GM18520 (cell line): ENCODE measurements at regions not wholly inside any gene's neighbourhood (a gene's known extent, or its start where the extent isn't known, plus 50 kb on each side); places are given as distances from the start of the nearest gene placed in this dataset.

Source experiments
- ATAC-seq: cut with Tn5 transposase; IDR thresholded peaks from one replicate; pipeline ENCODE4 v1.9.1; 2021; ENCODE audit not compliant: unreplicated experiment

DNA sequence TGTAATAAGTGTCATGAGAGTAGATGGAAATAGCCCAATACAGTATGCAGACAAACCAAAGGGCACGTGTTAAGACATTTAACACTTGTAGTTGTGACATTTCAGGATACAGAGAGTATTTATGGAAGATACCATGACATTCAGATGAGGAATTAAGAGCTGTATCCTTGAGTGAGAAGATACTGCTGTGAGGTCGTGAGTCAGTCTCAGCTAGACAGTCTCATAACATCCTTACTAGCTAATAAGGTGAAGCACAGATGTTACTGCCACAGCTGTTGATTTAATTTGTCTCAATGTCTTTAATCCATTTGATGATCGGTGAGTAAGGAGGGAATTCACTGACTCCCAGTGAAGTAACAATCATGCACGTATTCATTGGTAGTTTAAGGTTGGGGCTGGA, 288.0 kb upstream of the AKR1E2 start:
- ATAC-seq: no peak

DNA sequence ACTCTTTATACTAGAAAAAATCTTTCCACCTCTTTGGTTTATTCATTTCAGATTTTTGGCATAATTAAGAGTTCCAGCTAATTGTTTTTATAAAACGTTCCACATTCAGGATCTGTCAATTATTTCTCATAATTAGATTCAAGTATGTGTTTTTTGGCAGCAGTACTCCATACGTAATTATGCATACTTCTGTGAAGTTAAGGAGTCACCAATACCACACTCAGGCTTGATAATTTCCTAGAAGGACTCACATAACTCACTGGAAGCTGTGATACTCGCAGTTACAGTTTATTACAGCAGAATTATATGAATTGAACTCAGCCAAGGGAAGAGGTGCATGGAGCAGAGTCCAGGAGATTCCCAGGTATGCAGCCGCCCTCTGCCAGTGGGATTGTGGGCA, 290.5 kb upstream of the AKR1E2 start:
- no peak for ATAC-seq

GRCh38 chr10:4533621-4534020, 292.4 kb upstream of the AKR1E2 start:
- ATAC-seq: no peak

DNA sequence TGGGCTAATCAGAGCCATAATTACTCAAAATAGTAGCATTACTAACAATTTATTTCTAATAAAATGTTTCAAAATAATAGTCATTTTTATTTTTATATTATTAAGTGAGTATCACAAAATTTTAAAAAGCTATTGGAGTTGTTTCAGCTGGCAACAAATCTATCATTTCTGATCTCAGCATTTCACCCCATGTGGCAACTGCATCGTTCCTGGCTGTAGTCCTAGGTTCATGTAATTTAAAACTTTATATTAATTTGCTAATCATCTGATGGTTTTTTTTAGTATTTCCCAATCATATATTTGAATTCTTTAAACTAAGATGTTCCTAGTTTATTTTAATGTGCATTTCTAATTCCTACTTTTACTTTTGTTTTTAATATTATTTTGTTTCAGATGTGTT, 293.0 kb upstream of the AKR1E2 start:
- no peak for ATAC-seq

- no peak for ATAC-seq
Observed at GRCh38 chr10:4532467-4532866, 293.5 kb upstream of the AKR1E2 start.

DNA sequence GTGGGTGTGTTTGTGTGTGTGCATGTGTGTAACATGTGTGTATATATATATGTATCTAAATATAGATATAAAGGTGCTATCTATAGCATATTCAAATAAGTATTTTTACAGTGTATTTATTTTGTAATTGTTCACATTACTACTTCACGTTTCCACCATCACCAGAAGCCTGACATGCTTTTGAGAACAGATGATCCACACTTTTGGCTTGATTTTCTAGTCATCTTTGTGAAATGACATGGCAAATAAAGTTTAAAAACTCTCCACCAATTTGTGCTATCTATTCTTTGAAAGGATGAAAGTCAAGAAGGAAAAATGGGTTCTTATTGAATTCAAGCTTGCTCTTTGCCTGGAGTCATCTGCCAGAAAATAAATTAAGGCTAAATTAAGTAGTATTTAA, 294.0 kb upstream of the AKR1E2 start:
- no peak for ATAC-seq

DNA sequence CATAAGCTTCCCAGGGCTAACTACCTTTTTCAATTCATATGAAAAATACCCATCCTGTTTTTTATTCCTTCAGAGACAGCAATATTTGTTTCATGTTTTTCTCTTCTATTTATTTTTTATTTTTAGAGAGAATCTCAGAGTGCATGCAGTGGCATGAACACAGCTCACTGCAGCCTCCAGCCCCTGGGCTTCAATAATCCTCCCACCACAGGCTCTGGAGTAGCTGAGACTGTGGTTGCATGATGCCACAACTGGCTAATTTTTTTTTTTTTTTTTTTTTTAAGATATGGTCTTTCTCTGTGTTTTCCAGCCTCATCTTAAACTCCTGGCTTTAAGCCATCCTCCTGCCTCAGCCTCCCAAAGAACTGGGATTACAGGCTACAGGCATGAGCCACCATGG, 296.7 kb upstream of the AKR1E2 start:
- no peak for ATAC-seq

- ATAC-seq: no peak
Observed at GRCh38 chr10:4527281-4527970, 298.6 kb upstream of the AKR1E2 start.

GRCh38 chr10:4526311-4526731, 299.7 kb upstream of the AKR1E2 start:
- no peak for ATAC-seq

DNA sequence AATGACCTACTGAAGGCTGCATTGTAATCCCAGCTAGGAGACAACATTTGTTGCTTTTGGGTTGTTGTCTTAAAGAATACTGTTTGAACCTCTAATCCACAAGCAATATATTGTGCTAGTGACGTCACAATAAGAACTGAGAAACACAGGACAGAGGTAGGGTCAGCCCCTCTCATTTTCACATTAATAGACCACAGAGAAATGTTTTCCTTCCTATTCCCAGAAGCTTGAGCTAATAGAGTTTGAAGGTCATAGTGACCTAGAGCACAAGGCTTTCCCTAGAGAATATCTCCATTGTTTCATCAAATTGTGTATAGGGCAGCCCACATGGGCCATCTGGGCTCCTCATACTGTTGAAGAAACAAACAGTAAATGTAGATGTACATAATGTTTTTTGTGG, 300.9 kb upstream of the AKR1E2 start:
- no peak for ATAC-seq

- ATAC-seq: no peak
Observed at GRCh38 chr10:4522296-4523000, 303.6 kb upstream of the AKR1E2 start.

DNA sequence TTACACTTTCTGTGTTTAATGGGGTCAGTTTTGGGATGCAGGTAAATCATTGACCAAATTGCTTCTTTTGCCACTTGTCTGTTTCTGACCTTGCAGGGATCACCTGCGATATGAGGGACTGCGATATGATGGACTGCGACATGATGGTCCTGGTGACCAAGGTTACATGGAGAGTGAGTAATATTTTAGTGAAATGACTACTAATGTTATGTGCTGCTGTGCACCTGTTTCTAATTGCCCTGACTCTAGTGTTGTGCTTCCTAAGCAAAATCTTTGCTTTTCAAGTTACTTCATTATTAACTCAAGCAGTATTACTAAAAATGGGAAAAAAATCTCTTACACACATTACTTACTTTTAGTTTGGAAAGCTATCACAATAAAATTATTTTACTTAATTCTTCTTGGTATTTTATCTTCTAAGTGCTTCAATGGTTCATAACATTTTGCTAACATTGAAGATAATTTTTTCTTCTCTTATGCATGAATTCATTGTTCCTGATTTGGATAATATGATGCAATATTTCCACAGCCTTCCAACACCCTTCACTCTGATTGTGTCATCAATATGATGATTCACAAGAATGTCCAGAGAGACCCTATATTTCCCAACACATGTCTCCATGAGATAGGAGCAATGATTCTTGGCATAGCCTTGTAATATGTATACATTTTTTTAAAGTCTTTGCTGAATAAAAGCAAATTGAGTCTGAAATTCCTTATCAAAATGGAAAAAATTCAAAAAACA, 306.2 kb upstream of the AKR1E2 start:
- ATAC-seq: no peak

DNA sequence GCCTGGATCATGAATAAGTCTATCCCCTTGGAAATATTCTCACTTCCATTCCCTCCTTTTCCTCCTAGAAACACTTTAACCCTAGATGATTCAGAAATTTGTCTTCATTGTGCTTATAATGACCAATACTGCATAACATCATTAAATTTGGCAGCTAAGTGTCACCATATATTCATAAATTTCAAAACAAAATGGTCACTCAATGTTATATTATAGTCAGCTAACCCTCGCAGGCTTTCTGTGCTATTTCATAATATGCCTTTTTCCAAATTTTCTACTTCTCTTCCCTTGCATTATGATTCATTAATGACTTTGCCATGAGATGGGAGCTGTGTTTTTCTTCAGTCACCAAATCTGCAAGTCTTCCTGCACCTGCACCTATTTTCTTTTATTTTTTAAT, 308.3 kb upstream of the AKR1E2 start:
- ATAC-seq: no peak

- ATAC-seq: no peak
Observed at GRCh38 chr10:4515721-4516120, 310.3 kb upstream of the AKR1E2 start.

DNA sequence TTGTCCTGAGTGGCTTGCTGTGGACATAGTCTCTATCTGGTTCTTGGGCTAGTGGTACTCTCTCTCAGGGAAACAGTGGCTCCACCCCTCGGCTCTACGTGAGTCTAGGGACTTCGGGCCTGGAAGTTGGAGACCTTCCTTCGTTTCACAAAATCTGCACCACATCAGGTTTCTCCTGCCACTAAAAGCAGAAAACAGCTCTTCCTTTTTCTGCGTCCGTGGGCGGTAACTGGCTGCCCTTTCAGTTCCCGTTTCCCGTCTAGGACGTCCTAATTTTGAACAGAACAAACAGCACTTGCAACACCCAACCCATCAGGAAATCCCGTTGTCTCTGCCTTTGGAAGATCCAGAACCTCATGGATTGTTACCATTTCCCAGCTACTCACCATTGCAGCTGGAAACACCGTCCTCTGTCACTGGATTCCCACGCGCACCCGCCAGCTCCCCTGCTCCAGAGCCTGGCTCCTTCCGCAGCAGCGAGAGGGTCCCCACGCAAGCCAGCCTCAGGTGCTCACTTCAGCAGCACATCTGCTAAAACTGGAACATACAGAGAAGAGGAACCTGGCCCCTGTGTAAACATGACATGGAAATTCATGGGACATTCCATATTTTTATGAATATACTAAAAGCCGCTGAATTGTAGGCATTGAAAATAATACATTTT, 311.4 kb upstream of the AKR1E2 start:
- no peak for ATAC-seq

DNA sequence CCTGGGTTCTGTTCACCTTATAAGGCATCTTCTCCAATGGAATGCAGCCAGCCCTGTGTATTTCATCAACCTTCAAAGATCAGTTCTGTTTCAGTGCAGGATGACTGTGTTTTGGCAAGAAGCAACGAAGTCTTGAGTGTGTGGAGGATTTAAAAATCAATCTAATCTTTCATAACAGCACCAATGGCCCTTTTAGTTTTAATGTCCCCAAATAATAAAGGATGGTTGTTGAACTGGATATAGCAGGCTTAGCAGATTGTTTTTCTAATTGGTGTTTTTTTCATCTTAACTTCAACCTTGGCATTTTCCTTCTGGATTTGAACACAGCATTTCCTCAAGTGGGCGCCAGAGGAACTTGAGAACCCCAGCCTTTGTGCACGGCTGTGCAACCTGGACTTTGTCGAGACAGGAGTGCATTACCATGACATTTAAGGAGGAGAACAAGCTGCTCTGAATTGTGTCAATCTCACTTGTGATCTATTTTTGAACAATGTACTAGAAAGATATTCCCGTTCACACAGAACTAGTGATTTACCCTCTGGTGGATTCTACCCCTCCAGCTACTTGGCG, 313.3 kb upstream of the AKR1E2 start:
- ATAC-seq: no peak

DNA sequence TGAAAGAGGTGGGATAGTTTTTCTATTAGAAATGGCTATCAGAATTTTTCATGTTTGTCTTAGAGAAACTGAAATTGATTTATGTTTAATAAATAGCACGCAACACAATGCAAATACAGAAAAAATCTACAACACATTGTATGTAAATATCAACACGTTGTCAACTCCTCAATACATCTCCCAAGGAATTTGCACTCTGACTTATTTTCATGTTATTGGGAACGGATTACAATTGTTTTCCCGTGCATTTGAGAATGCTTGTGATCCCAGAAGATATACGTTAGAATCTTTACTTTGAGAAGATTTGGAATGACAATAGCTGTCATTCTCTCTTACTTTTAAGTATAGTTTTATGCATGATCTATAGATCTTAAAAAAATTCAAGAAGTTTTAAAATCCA, 313.8 kb upstream of the AKR1E2 start:
- ATAC-seq: no peak

DNA sequence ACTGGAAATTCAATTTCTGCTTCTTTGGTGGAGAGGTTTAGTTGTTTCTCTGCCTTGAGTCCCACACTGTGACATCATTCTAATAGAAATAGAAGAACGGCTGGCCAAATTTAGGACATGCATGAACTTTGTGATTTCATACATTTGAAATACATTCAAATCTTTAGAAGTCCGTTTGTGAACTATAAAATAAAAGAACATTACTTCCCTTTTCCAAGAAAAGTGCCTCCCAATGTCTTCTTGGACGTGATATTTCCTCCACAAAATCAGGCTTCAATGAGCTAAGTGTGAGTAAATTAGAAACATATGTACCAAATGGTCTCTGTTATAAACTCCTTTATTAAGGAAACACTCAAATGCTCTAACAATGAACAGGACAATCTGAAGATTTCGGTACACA, 314.5 kb upstream of the AKR1E2 start:
- no peak for ATAC-seq

DNA sequence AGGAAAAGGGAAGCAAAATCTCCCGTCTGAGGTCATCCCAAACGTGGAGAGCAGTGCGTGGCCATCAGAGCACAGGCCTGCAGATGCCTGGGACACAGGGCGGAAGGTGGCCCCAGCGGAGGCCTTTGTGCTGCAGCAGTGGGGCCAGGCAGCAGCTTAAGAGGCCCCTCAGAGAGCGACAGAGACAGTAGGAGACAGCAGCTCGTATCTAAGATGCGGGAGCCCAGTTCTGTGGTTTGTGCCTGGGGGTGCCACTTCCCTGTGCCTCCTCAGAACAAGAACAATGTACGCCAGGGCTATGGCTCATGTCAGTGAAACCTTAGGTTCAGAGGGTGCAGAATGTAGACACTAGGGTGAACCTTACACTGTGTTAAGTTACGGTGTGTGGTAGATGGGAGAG, 316.6 kb upstream of the AKR1E2 start:
- ATAC-seq: no peak

DNA sequence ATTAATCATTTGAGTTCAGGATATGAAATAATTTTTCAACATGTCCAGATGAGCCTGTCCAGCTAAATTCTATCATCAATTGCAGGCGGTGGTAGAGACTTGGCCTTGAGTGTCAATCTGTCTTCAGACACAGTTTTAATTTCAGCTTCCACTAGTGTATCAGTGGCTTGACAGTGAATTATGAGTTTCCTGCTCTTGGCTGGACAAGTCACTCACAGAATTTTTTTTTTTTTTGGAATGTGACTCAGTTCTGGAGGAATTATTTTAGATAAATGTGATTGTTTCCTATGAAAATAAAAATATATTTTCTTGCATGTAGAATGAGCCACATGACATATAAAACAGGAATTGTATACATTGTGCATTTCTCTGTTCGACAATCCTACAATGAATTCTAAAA, 319.9 kb upstream of the AKR1E2 start:
- no peak for ATAC-seq

GRCh38 chr10:4504550-4504949, 321.5 kb upstream of the AKR1E2 start:
- no peak for ATAC-seq
